ENCODE measurements at regions not wholly inside any gene's neighbourhood (a gene's known extent, or its start where the extent isn't known, plus 50 kb on each side); places are given as distances from the start of the nearest gene placed in this dataset.
"Not testable (repeated sequence)": the region's sequence is repeated elsewhere in the genome, so short reads cannot be mapped to it uniquely, and the experiment has no call there.

DNA sequence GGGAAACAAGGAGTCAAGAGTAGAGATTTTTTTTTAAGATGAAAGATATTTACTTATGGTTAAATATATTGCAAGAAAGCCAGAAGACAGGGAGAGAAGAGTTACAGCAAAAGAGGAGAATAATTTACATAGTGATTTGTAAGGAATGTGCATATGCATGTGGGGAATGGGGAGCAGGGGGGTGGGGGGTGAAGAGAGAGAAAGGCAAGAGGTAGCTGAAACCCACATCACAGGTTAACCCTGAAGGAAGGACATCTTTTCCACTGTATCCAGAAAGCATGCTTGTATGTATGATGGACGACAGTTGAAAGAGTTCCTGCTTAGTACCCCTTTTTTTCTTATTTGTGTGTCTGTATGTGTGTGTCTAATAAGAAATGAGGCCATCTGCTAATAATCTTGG lies 371.9 kb downstream of the RAD51AP2 start:
- no peak for DNase-seq (ENCODE audit: low read depth in 1 of 2, low spot score in 1 of 2)

DNA sequence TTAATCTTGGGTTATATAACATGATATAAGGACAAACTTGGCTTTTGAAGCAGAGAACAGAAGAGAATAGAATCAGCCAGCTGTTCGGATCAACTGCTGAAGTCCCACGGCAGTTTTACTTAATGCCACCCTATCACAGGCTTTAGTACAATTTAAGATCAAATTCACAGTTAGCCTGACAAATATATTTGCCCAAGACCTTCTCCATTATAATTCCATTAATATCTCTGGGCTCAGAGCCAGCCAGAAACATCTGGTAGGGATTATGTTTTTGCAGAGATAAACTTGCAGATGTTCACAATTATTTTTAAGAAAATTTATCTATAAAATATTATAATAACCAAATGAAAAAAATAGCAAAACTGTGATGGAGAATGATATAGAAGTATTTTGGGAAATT lies 381.4 kb downstream of the RAD51AP2 start:
- DNase-seq (ENCODE audit: low read depth in 1 of 2, low spot score in 1 of 2), result no peak

DNA sequence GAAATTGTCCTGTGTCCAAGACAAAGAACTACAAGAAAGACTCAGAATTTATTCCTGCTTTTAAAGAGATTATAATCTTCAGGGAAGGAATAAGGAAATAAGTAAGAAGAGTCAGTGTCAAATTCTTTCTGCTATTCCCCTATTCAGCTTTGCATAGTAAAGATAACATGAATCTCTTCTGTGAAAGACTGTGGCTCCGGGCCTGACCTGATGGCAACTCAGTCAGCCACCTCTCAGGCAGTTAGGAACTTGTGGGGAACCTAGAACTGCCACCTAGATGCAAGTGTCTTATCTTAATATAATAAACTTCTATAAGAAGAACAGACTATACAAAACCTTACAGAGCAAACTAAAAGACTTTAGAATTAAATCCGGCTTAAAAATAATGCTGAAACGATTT lies 382.0 kb downstream of the RAD51AP2 start:
- no peak for DNase-seq (ENCODE audit: low read depth in 1 of 2, low spot score in 1 of 2)

DNA sequence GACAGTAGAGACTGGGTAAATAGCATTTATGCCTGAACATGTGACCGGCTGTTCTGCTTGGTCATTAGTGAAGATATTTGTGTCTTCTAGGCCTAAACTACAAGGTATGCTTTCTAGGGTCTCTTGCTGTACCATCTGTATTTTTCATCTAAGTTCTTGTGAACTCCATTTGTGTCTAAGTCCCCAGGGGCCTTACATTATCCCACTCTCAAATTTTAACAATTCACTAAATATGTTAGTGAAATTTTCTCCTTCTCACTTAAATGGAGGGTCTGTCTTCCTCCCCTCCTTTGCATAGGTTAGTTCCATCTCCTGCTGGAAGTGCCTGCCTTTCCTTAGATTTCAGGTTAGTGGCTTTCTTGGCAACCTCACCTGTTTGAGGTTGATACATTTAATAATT lies 382.6 kb downstream of the RAD51AP2 start:
- DNase-seq (ENCODE audit: low read depth in 1 of 2, low spot score in 1 of 2), result no peak

DNA sequence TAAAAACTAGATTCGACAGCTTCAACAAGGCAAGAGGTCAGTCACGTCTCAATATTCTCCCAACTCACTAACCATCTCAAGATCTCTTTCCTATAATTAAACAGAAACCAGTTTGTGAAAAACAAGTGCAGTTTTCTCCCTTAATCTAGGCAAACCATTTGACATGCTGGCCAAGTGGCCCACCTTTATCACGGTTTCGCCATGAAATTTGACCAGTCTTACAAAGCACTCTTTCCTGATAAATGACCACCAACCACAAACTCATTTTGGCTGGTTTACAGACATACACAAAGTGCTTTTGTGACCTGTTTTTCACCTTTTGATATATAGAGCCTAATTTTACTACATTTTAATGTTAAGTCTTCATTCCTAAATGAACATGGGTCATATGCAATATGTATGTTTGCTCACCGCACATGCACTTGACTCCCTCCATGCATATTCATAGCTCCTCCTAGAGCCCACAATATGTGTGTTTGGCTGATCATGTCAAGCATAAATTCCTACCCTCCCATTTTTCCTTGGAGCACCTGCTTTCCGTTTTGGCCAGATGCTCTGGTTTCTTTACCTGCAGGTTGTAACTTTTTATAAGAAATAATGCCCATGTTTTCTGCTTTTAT lies 385.1 kb downstream of the RAD51AP2 start:
- no peak for DNase-seq (ENCODE audit: low read depth in 1 of 2, low spot score in 1 of 2)

DNA sequence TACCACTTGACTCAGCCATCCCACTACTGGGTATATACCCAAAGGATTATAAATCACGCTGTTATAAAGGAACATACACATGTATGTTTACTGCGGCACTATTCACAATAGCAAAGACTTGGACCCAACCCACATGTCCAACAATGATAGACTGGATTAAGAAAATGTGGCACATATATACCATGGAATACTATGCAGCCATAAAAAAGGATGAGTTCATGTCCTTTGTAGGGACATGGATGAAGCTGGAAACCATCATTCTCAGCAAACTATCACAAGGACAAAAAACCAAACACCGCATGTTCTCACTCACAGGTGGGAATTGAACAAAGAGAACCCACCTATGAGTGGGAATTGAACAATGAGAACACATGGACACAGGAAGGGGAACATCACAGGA lies 387.6 kb downstream of the RAD51AP2 start:
- DNase-seq (ENCODE audit: low read depth in 1 of 2, low spot score in 1 of 2), result not testable (repeated sequence)

DNA sequence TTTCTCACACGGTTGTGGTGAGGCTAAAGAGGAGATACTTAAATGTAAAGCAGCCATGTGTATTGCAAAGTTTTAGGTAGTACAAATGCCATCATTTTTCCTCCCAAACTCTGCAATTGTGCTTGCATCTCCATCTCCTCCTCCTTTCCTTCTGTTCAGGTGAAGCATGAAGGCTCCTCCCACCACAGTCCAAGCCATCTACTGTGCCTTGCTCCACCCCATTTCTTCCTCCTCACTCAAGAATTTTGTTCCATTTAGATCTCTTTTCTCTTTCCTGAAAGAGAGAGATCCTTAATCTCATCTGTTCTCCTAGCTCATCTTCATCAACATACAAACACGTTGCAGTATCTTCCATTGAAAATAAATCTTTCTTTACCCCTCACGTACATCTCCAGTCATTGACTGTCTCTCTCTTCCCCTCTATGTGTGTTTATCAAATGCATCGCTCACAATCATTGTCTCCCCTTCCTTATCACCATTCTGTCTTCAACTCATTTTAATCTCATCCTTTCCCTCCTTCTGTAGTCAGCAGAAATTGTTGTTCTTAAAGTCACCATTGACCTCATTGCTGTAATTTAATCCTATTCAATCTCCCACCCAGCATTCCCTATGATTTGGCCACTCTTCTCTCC lies 392.1 kb downstream of the RAD51AP2 start:
- DNase-seq (ENCODE audit: low read depth in 1 of 2, low spot score in 1 of 2), result no peak

DNA sequence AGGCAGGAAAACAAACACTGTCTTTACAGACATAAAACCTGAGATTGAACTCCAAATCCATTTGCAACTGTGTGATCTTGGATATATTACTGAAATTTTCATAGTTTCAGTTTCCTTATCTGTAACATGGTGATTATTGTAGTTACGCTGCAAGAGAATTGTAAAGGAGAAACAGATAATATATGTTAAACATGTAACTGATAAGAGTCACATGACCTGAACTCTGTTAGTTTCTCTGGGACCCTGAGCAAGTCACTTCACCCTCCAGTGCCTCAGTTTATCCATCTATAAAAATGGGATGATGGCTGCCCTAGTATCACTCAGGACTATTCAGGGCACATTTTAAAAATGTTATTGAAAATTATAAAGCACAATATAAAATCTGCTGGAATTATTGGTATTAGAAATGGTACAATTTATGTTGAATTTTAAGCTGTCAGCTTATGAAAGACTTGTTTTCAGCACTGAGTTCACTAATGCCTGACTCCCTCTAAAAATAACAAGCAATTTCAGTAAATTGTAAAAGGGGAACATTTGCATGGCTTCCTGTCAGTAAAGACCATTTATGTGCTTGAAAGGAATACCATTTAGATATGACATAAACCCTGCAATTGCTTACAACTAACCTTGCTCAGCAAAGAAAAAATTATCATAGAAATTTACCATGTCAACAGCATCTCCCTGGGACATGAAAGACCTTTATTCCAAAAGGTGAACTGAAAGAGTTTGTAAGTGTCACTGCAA lies 393.5 kb downstream of the RAD51AP2 start:
- DNase-seq (ENCODE audit: low read depth in 1 of 2, low spot score in 1 of 2), result no peak

DNA sequence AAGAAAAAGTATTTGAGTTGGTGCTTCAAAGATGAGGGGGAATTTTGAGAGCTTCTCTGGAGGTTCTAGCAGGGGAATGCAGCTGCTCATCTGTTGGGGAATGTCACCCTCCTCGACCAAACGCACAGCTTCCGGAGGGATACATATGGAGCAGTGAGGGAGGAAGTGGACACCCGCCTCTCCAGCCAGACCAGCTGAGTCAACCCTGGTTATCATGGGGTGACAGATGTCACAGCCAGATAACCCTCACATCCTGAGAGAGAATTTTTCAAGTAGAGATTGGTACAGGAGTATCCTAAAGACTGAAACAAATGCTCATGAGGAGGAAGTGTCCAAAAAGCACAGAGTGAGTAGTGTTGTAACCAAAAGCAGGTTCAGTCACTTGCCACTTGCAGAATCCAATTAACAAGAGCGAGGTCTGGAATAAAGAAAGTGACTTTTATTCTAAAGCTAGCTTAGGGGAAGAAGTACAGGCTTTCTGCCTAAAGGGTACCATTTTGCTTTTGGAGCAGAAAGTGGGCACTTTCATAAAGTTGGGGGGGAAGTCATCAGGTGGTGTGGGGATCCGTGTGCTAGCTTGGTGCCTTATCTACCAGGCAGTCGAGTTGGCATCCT lies 395.2 kb downstream of the RAD51AP2 start:
- no peak for DNase-seq (ENCODE audit: low read depth in 1 of 2, low spot score in 1 of 2)

DNA sequence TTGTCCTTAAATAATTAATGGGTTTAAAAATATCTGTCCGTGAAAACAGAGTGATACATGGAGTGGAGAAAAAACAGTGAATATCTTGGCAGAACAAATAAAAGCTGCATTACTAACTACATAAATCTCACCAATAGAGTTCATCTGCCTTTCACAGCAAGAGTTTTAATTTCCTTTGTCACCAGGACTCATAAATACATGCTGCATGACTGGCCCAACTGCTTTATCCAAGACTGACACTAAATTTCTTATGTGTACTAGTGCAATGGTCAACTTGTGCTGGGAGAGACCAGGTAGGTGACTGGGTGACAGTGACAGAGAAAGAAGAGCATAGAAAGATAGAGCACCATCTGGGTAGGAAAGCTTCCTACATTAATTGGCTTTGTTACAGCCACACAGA lies 402.8 kb downstream of the RAD51AP2 start:
- DNase-seq (ENCODE audit: low read depth in 1 of 2, low spot score in 1 of 2), result no peak

DNA sequence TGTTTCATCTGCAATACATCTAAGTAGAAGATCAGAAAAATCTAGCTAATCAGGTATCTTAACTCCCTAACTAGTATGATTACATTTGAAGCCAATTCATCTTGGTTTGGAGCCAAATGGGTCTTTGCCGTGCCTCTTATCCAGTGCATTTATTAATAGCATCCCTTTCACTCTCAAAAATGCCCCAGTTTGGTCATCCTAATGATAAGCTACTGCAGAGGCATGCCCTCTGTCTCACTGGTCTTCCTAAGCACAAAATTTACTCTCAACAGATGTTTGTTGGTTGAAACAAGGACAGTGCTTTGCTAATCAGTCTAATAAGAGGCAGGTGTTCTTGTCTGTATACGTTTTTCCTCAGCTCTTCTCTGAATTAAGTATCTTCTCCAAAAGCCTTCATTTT lies 403.2 kb downstream of the RAD51AP2 start:
- no peak for DNase-seq (ENCODE audit: low read depth in 1 of 2, low spot score in 1 of 2)

DNA sequence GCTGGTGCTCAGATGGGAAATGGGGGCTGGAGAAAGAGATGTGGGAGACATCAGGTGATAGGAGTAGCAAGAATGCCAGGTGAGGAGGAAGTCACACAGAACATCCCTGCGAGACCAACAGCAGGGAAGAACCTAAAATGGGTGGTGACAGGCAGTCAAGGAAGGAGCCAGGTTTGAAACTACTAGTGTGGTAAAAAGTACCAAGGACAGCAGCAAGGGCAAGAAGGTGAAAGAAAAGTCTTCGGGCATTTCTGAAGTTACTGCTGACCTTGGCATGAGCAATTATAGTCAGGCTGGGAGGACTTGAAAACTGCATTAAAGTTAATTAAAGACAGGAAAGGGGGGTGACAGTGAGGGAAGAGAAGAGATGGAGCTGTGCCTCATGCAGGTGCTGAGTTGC lies 410.4 kb downstream of the RAD51AP2 start:
- DNase-seq (ENCODE audit: low read depth in 1 of 2, low spot score in 1 of 2), result no peak

DNA sequence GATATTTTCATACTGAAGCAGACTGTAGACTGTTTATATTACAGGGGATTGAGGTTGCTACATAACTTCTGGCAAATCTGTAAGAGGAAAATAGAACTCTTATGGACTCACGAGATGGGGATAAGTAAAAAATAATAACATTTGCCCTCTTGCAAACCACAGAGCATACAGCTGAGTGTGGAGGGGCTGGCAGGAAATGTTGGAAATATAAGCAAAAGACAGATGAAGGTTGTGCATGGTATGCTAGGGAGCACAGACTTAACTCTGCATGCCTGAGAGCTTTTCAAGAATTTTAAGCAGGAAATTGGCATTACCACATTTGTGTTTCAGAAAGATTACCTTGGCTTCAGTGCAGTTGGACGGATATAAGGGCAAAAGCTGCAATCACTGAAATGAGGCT lies 411.1 kb downstream of the RAD51AP2 start:
- no peak for DNase-seq (ENCODE audit: low read depth in 1 of 2, low spot score in 1 of 2)

DNA sequence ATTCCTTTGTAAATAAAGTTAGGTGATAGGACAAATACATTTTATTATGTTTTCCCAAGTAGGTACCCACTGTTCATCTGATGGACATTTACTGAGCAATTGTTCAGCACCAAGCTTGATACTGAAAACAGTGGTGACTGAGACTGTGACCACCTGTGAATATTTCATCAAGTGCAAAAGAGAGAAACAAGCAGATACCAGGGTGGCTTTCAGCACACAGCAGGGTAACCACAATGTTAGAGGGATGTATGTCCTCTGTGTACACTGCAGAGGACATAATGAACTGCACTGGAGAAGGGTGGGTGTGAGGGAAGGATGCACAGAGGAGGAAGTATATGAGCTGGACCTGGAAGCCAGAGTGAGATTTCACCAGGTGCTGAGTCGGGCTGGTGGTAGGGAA lies 411.8 kb downstream of the RAD51AP2 start:
- no peak for DNase-seq (ENCODE audit: low read depth in 1 of 2, low spot score in 1 of 2)

DNA sequence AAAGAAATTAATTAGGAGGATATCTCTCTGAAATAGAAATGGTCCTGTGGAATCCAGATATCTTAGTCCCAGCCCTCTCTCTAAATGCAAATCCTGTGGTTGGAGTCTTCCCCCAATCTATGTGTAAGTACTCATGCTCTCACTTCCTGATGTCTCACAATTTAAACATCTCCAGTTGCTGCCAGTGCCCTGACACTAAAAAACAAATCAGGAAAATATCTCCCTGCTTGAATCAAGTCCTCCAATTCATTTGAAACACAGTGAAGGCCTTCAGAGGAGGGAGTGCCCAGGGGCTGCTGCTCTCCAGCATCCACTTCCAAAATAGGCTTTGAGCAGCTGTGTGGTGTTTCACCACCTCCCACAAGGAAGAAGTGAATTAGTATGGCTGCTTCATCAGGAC lies 413.8 kb downstream of the RAD51AP2 start:
- no peak for DNase-seq (ENCODE audit: low read depth in 1 of 2, low spot score in 1 of 2)

DNA sequence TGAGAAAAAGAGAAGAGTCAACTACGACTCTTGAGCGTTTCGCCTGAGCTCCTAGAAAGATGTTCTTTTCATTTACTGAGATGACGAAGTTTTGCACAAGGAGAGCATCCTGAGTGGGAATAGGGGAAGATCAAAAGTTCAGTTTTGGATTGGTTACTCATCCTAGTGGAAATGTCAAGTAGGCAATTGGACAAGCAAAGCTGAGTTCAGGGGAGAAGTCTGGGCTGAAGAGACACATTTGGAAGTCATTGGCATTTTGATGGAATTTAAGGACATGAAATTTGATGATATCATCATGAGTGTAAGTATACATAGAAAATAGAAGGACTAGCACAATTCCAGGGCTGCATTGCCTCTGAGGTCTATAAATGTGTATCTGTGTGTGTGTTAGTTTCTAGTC lies 416.6 kb downstream of the RAD51AP2 start:
- DNase-seq (ENCODE audit: low read depth in 1 of 2, low spot score in 1 of 2), result no peak

DNA sequence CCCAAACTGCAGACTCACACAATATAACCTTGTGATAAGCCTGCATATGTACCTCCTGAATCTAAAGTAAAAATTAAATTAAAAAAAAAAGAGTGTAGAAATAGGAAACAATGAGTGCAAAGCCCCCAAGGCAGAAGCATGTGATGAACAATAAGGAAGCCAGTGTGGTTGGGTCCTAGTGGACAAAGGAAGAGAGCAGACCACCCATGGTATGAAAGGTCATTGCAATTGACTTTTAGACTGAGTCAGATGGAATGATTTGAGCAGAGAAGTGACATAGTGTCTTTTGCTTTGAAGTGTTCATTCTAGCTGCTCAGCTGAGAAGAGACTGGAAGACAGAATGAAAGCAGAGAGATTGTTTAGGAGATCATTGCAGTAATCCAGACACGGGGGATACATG lies 417.1 kb downstream of the RAD51AP2 start:
- DNase-seq (ENCODE audit: low read depth in 1 of 2, low spot score in 1 of 2), result no peak

DNA sequence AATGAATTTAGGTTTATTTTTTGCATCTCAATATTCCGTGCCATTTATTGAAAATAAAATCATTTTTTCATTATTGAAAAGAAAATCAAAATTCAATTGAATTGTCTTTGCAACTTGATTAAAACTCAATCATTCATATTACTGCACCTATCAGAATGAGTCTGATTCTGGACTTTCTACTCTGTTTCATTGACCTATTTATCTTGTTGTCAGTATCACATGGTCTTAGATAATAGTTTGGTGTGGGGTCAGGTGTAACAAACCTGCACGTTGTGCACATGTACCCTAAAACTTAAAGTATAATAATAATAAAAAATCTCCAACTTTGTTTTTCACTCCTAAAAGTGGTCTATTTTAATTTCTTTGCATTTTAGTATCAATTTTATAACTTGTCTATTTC lies 422.9 kb downstream of the RAD51AP2 start:
- no peak for DNase-seq (ENCODE audit: low read depth in 1 of 2, low spot score in 1 of 2)

DNA sequence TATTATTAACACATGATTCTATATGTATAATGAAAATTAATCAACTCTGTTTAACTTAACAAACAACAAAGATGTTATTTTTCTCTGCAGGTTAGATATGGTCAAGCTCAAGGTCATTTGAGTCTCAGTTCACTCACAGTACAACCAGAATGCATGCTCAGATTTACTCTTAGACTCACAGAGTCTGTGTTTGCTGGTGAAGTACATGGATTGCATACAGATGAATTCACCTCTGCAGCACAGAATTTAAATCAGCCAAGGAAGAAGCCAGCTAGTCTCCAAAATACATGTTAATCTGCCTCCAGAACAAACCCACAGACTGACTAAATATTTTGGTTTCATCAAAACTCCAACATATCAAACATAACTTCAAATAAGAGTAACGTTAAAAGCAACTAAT lies 424.5 kb downstream of the RAD51AP2 start:
- DNase-seq (ENCODE audit: low read depth in 1 of 2, low spot score in 1 of 2), result no peak

DNA sequence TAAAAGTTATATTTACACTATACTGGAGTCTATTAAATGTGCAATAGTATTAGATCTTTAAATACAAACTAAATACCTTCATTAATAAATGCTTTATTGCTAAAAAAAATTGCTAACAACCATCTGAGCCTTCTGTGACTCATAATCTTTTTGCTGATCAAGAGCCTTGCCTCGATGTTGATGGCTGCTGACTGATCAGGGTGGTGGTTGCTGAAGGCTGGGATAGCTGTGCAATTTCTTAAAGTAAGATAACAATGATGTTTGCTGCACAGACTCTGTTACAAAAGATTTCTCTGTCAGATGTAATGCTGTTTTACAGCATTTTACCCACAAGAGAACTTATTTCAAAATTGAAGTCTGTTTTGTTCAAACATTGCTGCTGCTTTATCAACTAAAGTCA lies 421.4 kb upstream of the CYRIA start:
- DNase-seq (ENCODE audit: low read depth in 1 of 2, low spot score in 1 of 2), result no peak

DNA sequence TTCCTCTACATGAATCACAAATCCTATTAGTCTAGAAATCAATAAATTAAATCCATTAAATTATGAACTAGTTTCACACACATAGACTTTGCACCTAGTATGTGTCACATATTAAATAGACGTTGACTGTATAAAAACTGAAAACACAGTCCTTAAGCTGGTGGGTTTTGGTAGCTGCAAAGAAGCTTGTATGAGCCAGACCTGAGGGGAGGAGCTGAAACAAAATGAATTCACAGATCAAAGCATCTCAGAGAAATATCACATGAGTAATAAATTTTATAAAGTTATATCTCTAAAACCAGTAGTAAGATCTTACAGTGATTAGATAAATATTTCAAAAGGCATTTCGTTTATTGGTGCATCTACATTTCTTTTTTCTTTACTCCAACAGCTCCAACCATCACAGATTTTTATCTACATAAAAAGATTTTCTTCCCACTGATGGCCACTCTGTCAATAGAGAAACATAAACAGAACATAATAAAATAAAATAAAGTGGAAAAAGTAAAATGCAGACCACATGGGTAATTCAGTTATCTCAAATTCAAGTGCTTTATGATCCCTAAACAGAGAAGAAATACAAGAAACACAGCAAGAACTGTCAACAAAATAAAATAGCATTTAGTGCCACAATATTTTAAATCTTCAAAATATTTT lies 420.0 kb upstream of the CYRIA start:
- no peak for DNase-seq (ENCODE audit: low read depth in 1 of 2, low spot score in 1 of 2)

DNA sequence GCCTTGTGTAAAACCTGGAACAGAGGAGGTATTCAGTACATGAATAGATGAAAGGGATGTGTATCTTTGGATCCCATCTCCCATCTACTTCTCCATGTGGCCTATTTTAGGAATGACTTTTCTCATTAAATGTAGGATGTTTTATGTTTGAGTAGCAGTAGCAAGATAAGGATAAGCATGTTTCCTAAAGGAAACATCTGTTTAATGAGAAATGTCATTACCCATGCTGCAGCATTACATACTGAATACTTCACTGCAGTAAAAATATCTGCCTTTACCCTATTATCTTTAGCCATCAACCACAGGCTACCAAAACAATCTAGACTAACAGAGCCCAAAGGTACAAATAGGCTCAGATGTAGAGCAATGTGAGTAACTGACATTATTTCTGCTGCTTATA lies 419.2 kb upstream of the CYRIA start:
- DNase-seq (ENCODE audit: low read depth in 1 of 2, low spot score in 1 of 2), result no peak
